ENCODE measurements at regions not wholly inside any gene's neighbourhood (a gene's known extent, or its start where the extent isn't known, plus 50 kb on each side); places are given as distances from the start of the nearest gene placed in this dataset.
"Not testable (repeated sequence)": the region's sequence is repeated elsewhere in the genome, so short reads cannot be mapped to it uniquely, and the experiment has no call there.

DNA sequence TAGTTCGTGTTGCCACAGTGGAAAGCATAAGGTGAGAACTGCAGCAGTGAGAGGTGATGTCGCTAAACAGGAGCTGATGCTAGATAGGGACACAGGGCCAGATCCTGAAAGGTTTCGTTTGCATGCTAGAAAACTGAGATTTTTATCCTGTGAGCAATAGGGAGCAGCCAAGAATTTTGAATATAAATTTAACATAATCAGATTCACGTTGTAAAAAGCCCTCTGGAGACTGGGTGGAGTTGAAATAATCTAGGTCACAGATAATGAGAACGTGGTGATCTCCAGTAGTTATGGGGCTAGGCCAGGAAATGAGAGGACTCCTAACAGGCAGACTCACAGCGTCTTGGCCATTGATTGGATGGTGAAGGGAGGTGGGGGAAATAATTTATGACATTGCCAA lies 92.1 kb upstream of the IMMP2L start:
- Histone ChIP-seq H3K9ac (ENCODE audit: low read length in 5 of 5) (no peak overlapping the region), H3K4me3 (ENCODE audit: low read depth in 1 of 5, low read length in 5 of 5) (no peak overlapping the region), H3K36me3 (ENCODE audit: control insufficient read depth in 5 of 5, insufficient read depth in 5 of 5, low read length in 5 of 5) (no peaks in the 10 kb centered on the region), H3K4me1 (ENCODE audit: control insufficient read depth in 5 of 5, insufficient read depth in 5 of 5, low read length in 5 of 5) (peaks cover 0 to 8% (median 0%) of the 10 kb centered on the region in 5 donors), H3K27me3 (ENCODE audit: control insufficient read depth in 5 of 5, insufficient read depth in 4 of 5, low read length in 5 of 5) (no peaks in the 10 kb centered on the region), H3K27ac (ENCODE audit: low read depth, low read length) (no peak overlapping the region), H3K9me3 (ENCODE audit: control insufficient read depth in 5 of 5, low read length in 5 of 5) (no peaks in the 10 kb centered on the region)

GRCh38 chr7:111653846-111654245 lies 91.6 kb upstream of the IMMP2L start:
- no peak overlapping the region for H3K4me3 ChIP-seq (ENCODE audit: low read depth in 1 of 5, low read length in 5 of 5)
- H3K4me1 ChIP-seq (ENCODE audit: control insufficient read depth in 5 of 5, insufficient read depth in 5 of 5, low read length in 5 of 5): peaks cover 0 to 8% (median 0%) of the 10 kb centered on the region in 5 donors
- no peaks in the 10 kb centered on the region for H3K27me3 ChIP-seq (ENCODE audit: control insufficient read depth in 5 of 5, insufficient read depth in 4 of 5, low read length in 5 of 5)
- no peaks in the 10 kb centered on the region for H3K36me3 ChIP-seq (ENCODE audit: control insufficient read depth in 5 of 5, insufficient read depth in 5 of 5, low read length in 5 of 5)
- H3K27ac ChIP-seq (ENCODE audit: low read depth, low read length): no peak overlapping the region
- no peak overlapping the region for H3K9ac ChIP-seq (ENCODE audit: low read length in 5 of 5)
- no peaks in the 10 kb centered on the region for H3K9me3 ChIP-seq (ENCODE audit: control insufficient read depth in 5 of 5, low read length in 5 of 5)

DNA sequence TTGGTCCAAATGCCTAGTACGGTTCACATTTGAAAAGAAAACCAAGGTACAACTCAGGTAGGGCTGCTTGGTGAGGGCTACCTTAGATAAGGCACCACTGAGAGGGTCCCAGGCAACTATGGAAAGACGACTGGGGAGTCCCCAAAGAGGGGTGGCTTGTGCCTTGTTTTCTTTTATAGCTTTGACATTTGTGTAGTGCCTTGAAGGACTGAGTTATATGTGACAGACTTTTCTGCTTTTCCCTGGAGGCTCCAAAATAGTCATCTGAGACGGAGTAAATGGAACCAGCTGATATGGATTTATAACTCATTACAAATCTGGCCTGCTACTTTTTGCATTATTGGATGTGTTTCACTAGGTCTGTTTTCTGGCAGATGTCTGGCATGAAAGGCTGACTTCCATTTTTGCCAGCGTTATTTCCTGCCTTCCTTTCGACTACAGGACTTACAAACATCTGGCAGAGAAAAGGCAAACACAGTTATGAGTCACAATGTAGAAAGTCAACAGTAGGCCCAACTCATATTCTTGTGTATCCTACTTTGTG lies 88.2 kb upstream of the IMMP2L start:
- Histone ChIP-seq H3K4me1 (ENCODE audit: control insufficient read depth in 5 of 5, insufficient read depth in 5 of 5, low read length in 5 of 5) (peaks cover 0 to 8% (median 0%) of the 10 kb centered on the region in 5 donors), H3K27ac (ENCODE audit: low read depth, low read length) (no peak overlapping the region), H3K4me3 (ENCODE audit: low read depth in 1 of 5, low read length in 5 of 5) (no peak overlapping the region), H3K9me3 (ENCODE audit: control insufficient read depth in 5 of 5, low read length in 5 of 5) (no peaks in the 10 kb centered on the region), H3K9ac (ENCODE audit: low read length in 5 of 5) (no peak overlapping the region), H3K27me3 (ENCODE audit: control insufficient read depth in 5 of 5, insufficient read depth in 4 of 5, low read length in 5 of 5) (no peaks in the 10 kb centered on the region), H3K36me3 (ENCODE audit: control insufficient read depth in 5 of 5, insufficient read depth in 5 of 5, low read length in 5 of 5) (no peaks in the 10 kb centered on the region)

DNA sequence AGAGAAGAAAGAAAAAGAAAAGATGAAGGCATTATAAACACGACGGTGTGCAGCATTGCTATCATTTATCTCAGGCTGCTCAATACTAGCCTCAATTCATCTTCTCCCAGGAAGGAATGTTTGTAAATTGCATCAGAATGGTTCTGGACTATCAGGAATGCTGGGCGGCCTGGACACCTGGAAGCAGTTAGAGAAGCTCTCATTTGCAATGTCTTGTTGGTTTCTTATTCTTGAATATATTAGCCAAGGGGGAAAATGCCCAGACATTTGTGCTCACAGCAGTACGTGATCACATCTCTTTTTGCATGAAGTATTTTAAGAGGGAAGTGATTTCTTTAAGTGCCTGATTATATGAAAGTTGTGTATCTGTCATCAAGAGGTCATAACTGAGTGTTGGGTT lies 85.6 kb upstream of the IMMP2L start:
- no peak overlapping the region for H3K4me3 ChIP-seq (ENCODE audit: low read depth in 1 of 5, low read length in 5 of 5)
- peaks cover 0 to 5% (median 0%) of the 10 kb centered on the region in 5 donors for H3K4me1 ChIP-seq (ENCODE audit: control insufficient read depth in 5 of 5, insufficient read depth in 5 of 5, low read length in 5 of 5)
- H3K9ac ChIP-seq (ENCODE audit: low read length in 5 of 5): no peak overlapping the region
- H3K9me3 ChIP-seq (ENCODE audit: control insufficient read depth in 5 of 5, low read length in 5 of 5): no peaks in the 10 kb centered on the region
- H3K27ac ChIP-seq (ENCODE audit: low read depth, low read length): no peak overlapping the region
- no peaks in the 10 kb centered on the region for H3K27me3 ChIP-seq (ENCODE audit: control insufficient read depth in 5 of 5, insufficient read depth in 4 of 5, low read length in 5 of 5)
- H3K36me3 ChIP-seq (ENCODE audit: control insufficient read depth in 5 of 5, insufficient read depth in 5 of 5, low read length in 5 of 5): no peaks in the 10 kb centered on the region

DNA sequence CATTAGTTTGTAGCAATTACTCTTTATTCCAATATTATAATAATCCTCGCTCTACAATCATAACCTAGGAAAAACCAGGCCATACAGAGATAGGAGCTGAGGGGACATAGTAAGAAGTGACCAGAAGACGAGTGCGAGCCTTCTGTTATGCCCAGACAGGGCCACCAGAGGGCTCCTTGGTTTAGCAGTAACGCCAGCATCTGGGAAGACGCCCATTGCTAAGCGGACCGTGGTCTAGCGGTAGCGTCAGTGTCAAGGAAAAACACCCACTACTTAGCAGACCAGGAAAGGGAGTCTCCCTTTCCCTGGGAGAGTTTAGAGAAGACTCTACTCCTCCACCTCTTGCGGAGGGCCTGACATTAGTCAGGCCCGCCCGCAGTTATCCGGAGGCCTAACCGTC lies 82.3 kb upstream of the IMMP2L start:
- H3K9ac ChIP-seq (ENCODE audit: low read length in 5 of 5); H3K4me3 ChIP-seq (ENCODE audit: low read depth in 1 of 5, low read length in 5 of 5); H3K9me3 ChIP-seq (ENCODE audit: control insufficient read depth in 5 of 5, low read length in 5 of 5); H3K27ac ChIP-seq (ENCODE audit: low read depth, low read length); H3K27me3 ChIP-seq (ENCODE audit: control insufficient read depth in 5 of 5, insufficient read depth in 4 of 5, low read length in 5 of 5); H3K36me3 ChIP-seq (ENCODE audit: control insufficient read depth in 5 of 5, insufficient read depth in 5 of 5, low read length in 5 of 5); H3K4me1 ChIP-seq (ENCODE audit: control insufficient read depth in 5 of 5, insufficient read depth in 5 of 5, low read length in 5 of 5): not testable (repeated sequence)

- no peaks in the 10 kb centered on the region for H3K9me3 ChIP-seq (ENCODE audit: control insufficient read depth in 5 of 5, low read length in 5 of 5)
- H3K27me3 ChIP-seq (ENCODE audit: control insufficient read depth in 5 of 5, insufficient read depth in 4 of 5, low read length in 5 of 5): no peaks in the 10 kb centered on the region
- no peak overlapping the region for H3K9ac ChIP-seq (ENCODE audit: low read length in 5 of 5)
- H3K36me3 ChIP-seq (ENCODE audit: control insufficient read depth in 5 of 5, insufficient read depth in 5 of 5, low read length in 5 of 5): no peaks in the 10 kb centered on the region
- H3K4me3 ChIP-seq (ENCODE audit: low read depth in 1 of 5, low read length in 5 of 5): no peak overlapping the region
- H3K27ac ChIP-seq (ENCODE audit: low read depth, low read length): no peak overlapping the region
- H3K4me1 ChIP-seq (ENCODE audit: control insufficient read depth in 5 of 5, insufficient read depth in 5 of 5, low read length in 5 of 5): peaks cover 0 to 3% (median 0%) of the 10 kb centered on the region in 5 donors
Observed at GRCh38 chr7:111642373-111642772, 80.1 kb upstream of the IMMP2L start.

GRCh38 chr7:111640416-111640815 lies 78.1 kb upstream of the IMMP2L start:
- Histone ChIP-seq H3K27ac (ENCODE audit: low read depth, low read length) (no peak overlapping the region), H3K4me1 (ENCODE audit: control insufficient read depth in 5 of 5, insufficient read depth in 5 of 5, low read length in 5 of 5) (peaks cover 0 to 3% (median 0%) of the 10 kb centered on the region in 5 donors), H3K36me3 (ENCODE audit: control insufficient read depth in 5 of 5, insufficient read depth in 5 of 5, low read length in 5 of 5) (no peaks in the 10 kb centered on the region), H3K9ac (ENCODE audit: low read length in 5 of 5) (no peak overlapping the region), H3K4me3 (ENCODE audit: low read depth in 1 of 5, low read length in 5 of 5) (no peak overlapping the region), H3K9me3 (ENCODE audit: control insufficient read depth in 5 of 5, low read length in 5 of 5) (no peaks in the 10 kb centered on the region), H3K27me3 (ENCODE audit: control insufficient read depth in 5 of 5, insufficient read depth in 4 of 5, low read length in 5 of 5) (no peaks in the 10 kb centered on the region)

- Histone ChIP-seq H3K36me3 (ENCODE audit: control insufficient read depth in 5 of 5, insufficient read depth in 5 of 5, low read length in 5 of 5) (no peaks in the 10 kb centered on the region), H3K9ac (ENCODE audit: low read length in 5 of 5) (no peak overlapping the region), H3K4me3 (ENCODE audit: low read depth in 1 of 5, low read length in 5 of 5) (no peak overlapping the region), H3K27me3 (ENCODE audit: control insufficient read depth in 5 of 5, insufficient read depth in 4 of 5, low read length in 5 of 5) (no peaks in the 10 kb centered on the region), H3K9me3 (ENCODE audit: control insufficient read depth in 5 of 5, low read length in 5 of 5) (no peaks in the 10 kb centered on the region), H3K4me1 (ENCODE audit: control insufficient read depth in 5 of 5, insufficient read depth in 5 of 5, low read length in 5 of 5) (peaks cover 0 to 3% (median 0%) of the 10 kb centered on the region in 5 donors), H3K27ac (ENCODE audit: low read depth, low read length) (no peak overlapping the region)
Observed at GRCh38 chr7:111639934-111640333, 77.6 kb upstream of the IMMP2L start.

DNA sequence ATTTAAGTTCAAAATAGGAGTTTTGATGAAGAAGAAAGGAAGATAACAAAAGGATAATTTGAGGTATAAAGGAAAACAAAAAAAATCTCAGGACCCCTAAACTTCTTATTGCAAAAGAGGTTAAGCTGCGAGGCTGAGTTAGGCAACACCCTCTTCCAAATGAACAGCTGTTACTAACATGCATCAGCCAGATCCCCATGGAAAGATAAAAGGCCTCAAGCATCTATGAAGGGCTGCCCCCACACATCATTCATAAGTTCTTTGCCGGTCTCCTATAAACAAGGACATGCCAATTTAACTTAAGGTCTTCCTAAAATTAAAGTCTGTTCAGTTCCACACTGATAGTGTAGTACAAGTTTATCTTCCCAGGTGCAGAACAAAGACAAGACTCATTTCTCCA lies 75.8 kb upstream of the IMMP2L start:
- Histone ChIP-seq H3K4me3 (ENCODE audit: low read depth in 1 of 5, low read length in 5 of 5) (no peak overlapping the region), H3K36me3 (ENCODE audit: control insufficient read depth in 5 of 5, insufficient read depth in 5 of 5, low read length in 5 of 5) (no peaks in the 10 kb centered on the region), H3K9ac (ENCODE audit: low read length in 5 of 5) (no peak overlapping the region)

GRCh38 chr7:111633878-111634277 lies 71.6 kb upstream of the IMMP2L start:
- H3K4me1 ChIP-seq (ENCODE audit: control insufficient read depth in 5 of 5, insufficient read depth in 5 of 5, low read length in 5 of 5): no peaks in the 10 kb centered on the region
- peaks cover 2 to 22% (median 12%) of the 10 kb centered on the region in 5 donors for H3K9me3 ChIP-seq (ENCODE audit: control insufficient read depth in 5 of 5, low read length in 5 of 5)
- no peaks in the 10 kb centered on the region for H3K27me3 ChIP-seq (ENCODE audit: control insufficient read depth in 5 of 5, insufficient read depth in 4 of 5, low read length in 5 of 5)
- no peak overlapping the region for H3K4me3 ChIP-seq (ENCODE audit: low read depth in 1 of 5, low read length in 5 of 5)
- H3K27ac ChIP-seq (ENCODE audit: low read depth, low read length): no peak overlapping the region
- H3K36me3 ChIP-seq (ENCODE audit: control insufficient read depth in 5 of 5, insufficient read depth in 5 of 5, low read length in 5 of 5): no peaks in the 10 kb centered on the region
- H3K9ac ChIP-seq (ENCODE audit: low read length in 5 of 5): no peak overlapping the region

More for the DNA sequence above, 75.8 kb upstream of the IMMP2L start:
- Histone ChIP-seq H3K4me1 (ENCODE audit: control insufficient read depth in 5 of 5, insufficient read depth in 5 of 5, low read length in 5 of 5) (peaks cover 0 to 3% (median 0%) of the 10 kb centered on the region in 5 donors), H3K27me3 (ENCODE audit: control insufficient read depth in 5 of 5, insufficient read depth in 4 of 5, low read length in 5 of 5) (no peaks in the 10 kb centered on the region), H3K9me3 (ENCODE audit: control insufficient read depth in 5 of 5, low read length in 5 of 5) (peaks cover 0 to 3% (median 0%) of the 10 kb centered on the region in 5 donors), H3K27ac (ENCODE audit: low read depth, low read length) (no peak overlapping the region)

All from subcutaneous abdominal adipose tissue (tissue), 5 donors.